ENCODE measurements at regions not wholly inside any gene's neighbourhood (a gene's known extent, or its start where the extent isn't known, plus 50 kb on each side); places are given as distances from the start of the nearest gene placed in this dataset.
A peak's percentile ranks its signal among the peaks of the same experiment; 100 is the strongest.

DNA sequence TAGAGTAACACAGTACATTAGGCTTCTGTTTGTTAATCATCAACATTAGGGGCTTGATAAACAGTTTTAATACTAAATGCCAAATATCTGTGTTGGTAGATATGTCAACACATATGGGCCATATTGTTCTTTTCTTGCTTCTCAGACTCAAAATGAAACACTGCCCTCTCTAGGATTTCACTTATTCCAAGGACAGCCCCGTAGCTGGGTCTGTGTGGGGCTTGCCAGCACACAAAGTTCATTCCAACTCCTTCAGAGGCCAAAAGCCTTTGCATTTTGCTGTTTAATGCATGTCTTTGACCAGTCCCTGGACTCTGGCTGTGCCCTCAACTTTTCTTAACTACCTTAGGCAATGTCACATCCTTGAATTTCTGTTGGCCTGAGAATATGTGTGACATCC is 102.0 kb upstream of the ZNF827 start:
- H3K36me3 Mint-ChIP-seq = no peaks in the 10 kb centered on the region
- POLR2A ChIA-PET = no interaction called here
- no peak overlapping the region for H3K4me3 Mint-ChIP-seq
- no peak overlapping the region for H3K27ac Mint-ChIP-seq
- DNase-seq (no peak), ATAC-seq (no peak)
- H3K9me3 Mint-ChIP-seq = peaks cover 0 to 8% (median 0%) of the 10 kb centered on the region in 9 donors
- H3K4me1 Mint-ChIP-seq = peaks cover 0 to 6% (median under 1%) of the 10 kb centered on the region in 4 donors
- peaks cover 0 to 15% (median 1%) of the 10 kb centered on the region in 5 donors for H3K27me3 Mint-ChIP-seq

GRCh38 chr4:146033149-146033548 is 94.5 kb upstream of the ZNF827 start:
- DNase-seq (no peak), ATAC-seq (no peak)
- no peak overlapping the region for H3K4me3 Mint-ChIP-seq
- peaks cover 2 to 14% (median 9%) of the 10 kb centered on the region in 5 donors for H3K27me3 Mint-ChIP-seq
- H3K9me3 Mint-ChIP-seq = peaks cover 0 to 11% (median 0%) of the 10 kb centered on the region in 9 donors
- no peak overlapping the region for H3K27ac Mint-ChIP-seq
- H3K36me3 Mint-ChIP-seq = no peaks in the 10 kb centered on the region
- H3K4me1 Mint-ChIP-seq = peaks cover 0 to 25% (median 3%) of the 10 kb centered on the region in 4 donors
- POLR2A ChIA-PET = no interaction called here

DNA sequence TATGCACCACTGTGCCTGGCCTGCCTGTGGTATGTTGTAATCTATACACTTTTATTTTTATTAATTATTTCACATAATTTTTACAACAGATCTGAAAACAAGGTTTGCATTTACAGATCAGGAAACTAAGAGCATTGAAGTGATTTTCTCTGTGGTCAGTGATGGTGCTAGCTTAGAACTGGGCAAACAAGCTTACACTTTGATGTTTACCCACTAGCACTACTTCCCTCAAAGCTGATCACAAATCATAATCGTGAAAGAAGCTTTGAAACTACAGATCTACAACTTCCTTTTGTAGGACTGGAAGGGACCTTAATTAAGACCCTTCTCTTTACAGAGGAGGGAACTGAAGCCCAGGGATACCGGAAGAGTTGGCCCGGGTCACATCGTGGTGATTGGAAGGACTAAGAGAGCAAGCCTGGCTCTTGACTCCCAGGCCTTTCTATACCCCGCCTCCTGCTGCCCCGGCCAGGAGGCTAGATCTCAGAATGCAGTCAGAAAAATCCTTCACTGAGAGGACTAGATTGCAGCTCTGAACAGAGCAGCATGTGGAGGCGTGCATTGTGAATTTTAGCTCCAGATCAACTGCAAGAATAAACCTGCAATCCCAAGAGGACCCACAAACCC is 93.7 kb upstream of the ZNF827 start:
- peaks cover 2 to 14% (median 9%) of the 10 kb centered on the region in 5 donors for H3K27me3 Mint-ChIP-seq
- ATAC-seq (no peak), DNase-seq (no peak)
- peaks cover 0 to 25% (median 3%) of the 10 kb centered on the region in 4 donors for H3K4me1 Mint-ChIP-seq
- POLR2A ChIA-PET = no interaction called here
- no peaks in the 10 kb centered on the region for H3K36me3 Mint-ChIP-seq
- H3K27ac Mint-ChIP-seq = no peak overlapping the region
- peaks cover 0 to 11% (median 0%) of the 10 kb centered on the region in 9 donors for H3K9me3 Mint-ChIP-seq
- no peak overlapping the region for H3K4me3 Mint-ChIP-seq

- Mint-ChIP-seq H3K36me3 (no peaks in the 10 kb centered on the region), H3K27me3 (peaks cover 2 to 22% (median 9%) of the 10 kb centered on the region in 5 donors), H3K9me3 (peaks cover 0 to 11% (median 0%) of the 10 kb centered on the region in 9 donors), H3K4me1 (peaks cover 0 to 25% (median 3%) of the 10 kb centered on the region in 4 donors), H3K27ac (no peak overlapping the region), H3K4me3 (no peak overlapping the region)
- peak in 1 of 10 donors; percentile 22 for DNase-seq
- POLR2A ChIA-PET = no interaction called here
- peak in 1 of 2 donors; percentile 62 for ATAC-seq
These were observed 91.5 kb upstream of the ZNF827 start for GRCh38 chr4:146029939-146030710.

- Mint-ChIP-seq H3K36me3 (no peaks in the 10 kb centered on the region), H3K27ac (peak overlapping the region in 1 of 10 donors; percentile 5), H3K9me3 (peaks cover 0 to 7% (median 0%) of the 10 kb centered on the region in 9 donors), H3K4me1 (peaks cover 0 to 25% (median 3%) of the 10 kb centered on the region in 4 donors), H3K4me3 (peak overlapping the region in 1 of 10 donors; percentile 21), H3K27me3 (peaks cover 2 to 32% (median 13%) of the 10 kb centered on the region in 5 donors)
- no peak for ATAC-seq
- no peak for DNase-seq
- POLR2A ChIA-PET = no interaction called here
These were observed 90.5 kb upstream of the ZNF827 start for GRCh38 chr4:146029147-146029546.

GRCh38 chr4:146027761-146028160 is 89.1 kb upstream of the ZNF827 start:
- Mint-ChIP-seq H3K9me3 (no peaks in the 10 kb centered on the region), H3K36me3 (no peaks in the 10 kb centered on the region), H3K4me3 (no peak overlapping the region), H3K4me1 (peaks cover 0 to 29% (median 3%) of the 10 kb centered on the region in 4 donors), H3K27me3 (peaks cover 5 to 37% (median 14%) of the 10 kb centered on the region in 5 donors), H3K27ac (no peak overlapping the region)
- POLR2A ChIA-PET = no interaction called here
- DNase-seq = no peak
- ATAC-seq = no peak

DNA sequence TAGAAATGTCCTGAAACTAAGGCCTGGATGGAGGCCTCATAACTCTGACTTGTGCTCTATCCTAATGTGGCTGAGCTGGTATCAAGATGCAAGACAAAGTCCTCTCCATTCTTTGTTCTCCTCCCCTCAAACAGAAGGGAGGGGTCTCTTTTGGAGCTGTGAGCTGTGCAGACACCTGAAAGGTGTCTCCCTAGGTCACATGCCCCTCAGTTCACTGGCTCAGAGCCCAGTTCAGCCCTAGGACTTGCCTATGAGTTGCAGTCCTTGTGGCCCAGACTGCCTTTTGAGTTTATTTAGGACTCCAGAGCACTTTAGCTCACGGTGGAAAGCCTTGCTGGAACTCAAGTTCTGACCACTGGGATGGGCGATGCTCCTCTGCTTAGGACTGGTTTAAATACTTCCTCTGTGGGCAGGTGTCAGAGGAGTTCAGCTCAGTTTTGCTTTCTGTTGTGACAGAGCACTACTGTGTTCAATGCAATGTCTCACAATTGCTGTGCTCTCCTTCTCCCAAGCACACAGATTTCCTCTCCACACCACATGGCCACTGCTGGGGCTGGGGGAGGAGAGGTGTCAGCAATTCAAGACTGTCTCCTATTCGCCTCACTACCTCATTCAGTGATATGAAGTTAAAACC is 84.8 kb upstream of the ZNF827 start:
- peaks cover 0 to 5% (median 0%) of the 10 kb centered on the region in 4 donors for H3K4me1 Mint-ChIP-seq
- ATAC-seq = no peak
- POLR2A ChIA-PET = no interaction called here
- peaks cover 4 to 43% (median 17%) of the 10 kb centered on the region in 5 donors for H3K27me3 Mint-ChIP-seq
- H3K36me3 Mint-ChIP-seq = no peaks in the 10 kb centered on the region
- H3K27ac Mint-ChIP-seq = no peak overlapping the region
- DNase-seq = no peak
- no peak overlapping the region for H3K4me3 Mint-ChIP-seq
- no peaks in the 10 kb centered on the region for H3K9me3 Mint-ChIP-seq

GRCh38 chr4:146022541-146022940 is 83.9 kb upstream of the ZNF827 start:
- no peak for DNase-seq
- no peak for ATAC-seq
- Mint-ChIP-seq H3K4me3 (no peak overlapping the region), H3K9me3 (peaks cover 0 to 3% (median 0%) of the 10 kb centered on the region in 9 donors), H3K4me1 (peaks cover 0 to 5% (median 0%) of the 10 kb centered on the region in 4 donors), H3K27me3 (peaks cover 6 to 43% (median 17%) of the 10 kb centered on the region in 5 donors), H3K27ac (no peak overlapping the region), H3K36me3 (no peaks in the 10 kb centered on the region)
- POLR2A ChIA-PET = no interaction called here

DNA sequence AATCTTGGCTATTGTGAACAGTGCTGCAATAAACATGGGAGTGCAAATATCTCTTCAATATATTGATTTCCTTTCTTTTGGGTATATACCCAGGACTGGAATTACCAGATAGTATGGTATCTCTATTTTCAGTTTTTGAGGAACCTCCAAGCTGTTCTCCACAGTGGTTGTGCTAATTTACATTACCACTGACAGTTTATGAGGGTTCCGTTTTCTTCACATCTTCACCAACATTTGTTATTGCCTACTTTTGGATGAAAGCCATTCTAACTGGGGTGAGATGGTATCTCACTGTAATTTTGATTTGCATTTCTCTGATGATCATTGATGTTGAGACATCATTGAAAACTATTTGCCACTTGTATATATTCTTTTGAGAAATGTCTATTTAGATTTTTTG is 79.6 kb upstream of the ZNF827 start:
- DNase-seq (no peak), ATAC-seq (no peak)
- POLR2A ChIA-PET = no interaction called here
- Mint-ChIP-seq H3K9me3 (peaks cover 0 to 3% (median 0%) of the 10 kb centered on the region in 9 donors), H3K4me1 (no peaks in the 10 kb centered on the region), H3K4me3 (no peak overlapping the region), H3K27ac (no peak overlapping the region), H3K36me3 (no peaks in the 10 kb centered on the region), H3K27me3 (peaks cover 4 to 12% (median 8%) of the 10 kb centered on the region in 5 donors)

GRCh38 chr4:146004730-146005129 is 66.1 kb upstream of the ZNF827 start:
- H3K4me3 Mint-ChIP-seq = no peak overlapping the region
- DNase-seq = no peak
- H3K27ac Mint-ChIP-seq = no peak overlapping the region
- no peaks in the 10 kb centered on the region for H3K4me1 Mint-ChIP-seq
- peaks cover 0 to 14% (median 5%) of the 10 kb centered on the region in 3 donors for H3K36me3 Mint-ChIP-seq
- peaks cover 3 to 33% (median 20%) of the 10 kb centered on the region in 5 donors for H3K27me3 Mint-ChIP-seq
- no peak for ATAC-seq
- peaks cover 0 to 32% (median 14%) of the 10 kb centered on the region in 9 donors for H3K9me3 Mint-ChIP-seq
- POLR2A ChIA-PET = no interaction called here

DNA sequence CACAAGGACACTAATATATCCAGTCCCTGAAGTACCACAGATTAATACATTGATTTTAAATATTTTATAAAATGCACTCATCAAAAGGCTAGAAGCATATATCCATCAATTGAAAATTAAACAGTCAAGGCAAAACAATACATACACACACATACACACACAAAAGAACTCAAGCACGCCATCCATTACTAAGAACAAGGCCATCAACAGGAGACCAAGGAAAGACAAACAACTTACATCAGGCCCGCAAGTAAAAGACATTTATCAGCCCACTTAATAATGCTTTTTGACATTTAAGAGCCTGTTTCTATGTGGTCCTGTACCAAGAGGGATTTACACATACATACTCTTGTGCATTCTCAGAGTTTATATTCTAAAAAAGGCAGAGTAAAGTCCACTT is 50.0 kb upstream of the ZNF827 start:
- H3K27ac Mint-ChIP-seq = no peak overlapping the region
- ATAC-seq = no peak
- no peaks in the 10 kb centered on the region for H3K4me1 Mint-ChIP-seq

More for the DNA sequence above, 50.0 kb upstream of the ZNF827 start:
- no peak overlapping the region for H3K4me3 Mint-ChIP-seq
- peaks cover 0 to 6% (median 0%) of the 10 kb centered on the region in 9 donors for H3K9me3 Mint-ChIP-seq
- H3K27me3 Mint-ChIP-seq = peaks cover 0 to 5% (median 0%) of the 10 kb centered on the region in 5 donors
- no peak for DNase-seq
- H3K36me3 Mint-ChIP-seq = peaks cover 0 to 5% (median 0%) of the 10 kb centered on the region in 3 donors
- POLR2A ChIA-PET = no interaction called here
